ENCODE measurements at regions not wholly inside any gene's neighbourhood (a gene's known extent, or its start where the extent isn't known, plus 50 kb on each side); places are given as distances from the start of the nearest gene placed in this dataset.
"Not testable (repeated sequence)": the region's sequence is repeated elsewhere in the genome, so short reads cannot be mapped to it uniquely, and the experiment has no call there.

DNA sequence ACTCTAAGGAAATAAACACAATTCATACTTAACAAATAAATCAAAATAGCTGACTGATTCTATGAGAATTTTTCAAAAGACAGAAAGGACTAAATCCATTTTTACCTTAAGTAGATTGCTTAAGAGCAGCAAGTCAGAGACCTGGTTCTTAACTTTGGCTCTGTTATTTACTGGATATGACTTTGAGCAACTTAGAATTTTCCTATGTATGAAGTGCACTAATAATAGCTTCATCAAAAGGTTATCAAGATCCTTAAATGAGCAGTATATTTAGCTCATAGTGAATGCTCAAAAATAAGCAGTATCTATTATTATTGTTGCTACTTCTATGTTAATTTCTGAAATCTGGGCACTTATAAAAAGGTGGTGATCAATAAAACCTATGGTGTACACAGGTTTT, 95.3 kb downstream of the POSTN start:
- no peak overlapping the region for H3K4me2 ChIP-seq (ENCODE audit: low read depth, low read length)
- H3K79me2 ChIP-seq (ENCODE audit: low read length): no peaks in the 10 kb centered on the region
- H3K4me1 ChIP-seq (ENCODE audit: low read length): no peaks in the 10 kb centered on the region
- no peaks in the 10 kb centered on the region for H3K9me2 ChIP-seq (replicated peaks; ENCODE audit: insufficient read depth, low read length)
- no peak overlapping the region for H3K4me3 ChIP-seq (ENCODE audit: low read length)
- no peaks in the 10 kb centered on the region for H3F3A ChIP-seq (ENCODE audit: insufficient read depth, low read length)
- no peak for TF ChIP-seq EZH2phosphoT487 (IDR thresholded peaks at IDR 0.05; ENCODE audit: low read length)
- no peak for TF ChIP-seq CTCF (IDR thresholded peaks at IDR 0.05; ENCODE audit: low read length)
- no peak for TF ChIP-seq EZH2 (optimal IDR thresholded peaks at IDR 0.05; ENCODE audit: low read depth, low read length)
- no peaks in the 10 kb centered on the region for H3K9me3 ChIP-seq (replicated peaks; ENCODE audit: insufficient read depth, low read length)
- no peaks in the 10 kb centered on the region for H3K27me3 ChIP-seq (replicated peaks; ENCODE audit: insufficient read depth, low read length)
- no peak overlapping the region for H2AFZ ChIP-seq (ENCODE audit: low read length)
- no peak overlapping the region for H3K9ac ChIP-seq (ENCODE audit: low read length)
- H3K27ac ChIP-seq (ENCODE audit: low read length): no peak overlapping the region
- no peaks in the 10 kb centered on the region for H4K20me1 ChIP-seq (ENCODE audit: insufficient read depth, low read length)
- no peak for DNase-seq
- no peaks in the 10 kb centered on the region for H3K36me3 ChIP-seq (replicated peaks; ENCODE audit: insufficient read depth, low read length)

- H3K79me2 ChIP-seq (ENCODE audit: low read length); H3K4me1 ChIP-seq (ENCODE audit: low read length); H3K9me3 ChIP-seq (replicated peaks; ENCODE audit: insufficient read depth, low read length); H3K9ac ChIP-seq (ENCODE audit: low read length); H3F3A ChIP-seq (ENCODE audit: insufficient read depth, low read length); DNase-seq; H3K27me3 ChIP-seq (replicated peaks; ENCODE audit: insufficient read depth, low read length); H3K4me2 ChIP-seq (ENCODE audit: low read depth, low read length); H4K20me1 ChIP-seq (ENCODE audit: insufficient read depth, low read length); H3K4me3 ChIP-seq (ENCODE audit: low read length); H3K9me2 ChIP-seq (replicated peaks; ENCODE audit: insufficient read depth, low read length); H3K36me3 ChIP-seq (replicated peaks; ENCODE audit: insufficient read depth, low read length); H2AFZ ChIP-seq (ENCODE audit: low read length); H3K27ac ChIP-seq (ENCODE audit: low read length): not testable (repeated sequence)
These were observed 96.1 kb downstream of the POSTN start for GRCh38 chr13:37502303-37502993.

DNA sequence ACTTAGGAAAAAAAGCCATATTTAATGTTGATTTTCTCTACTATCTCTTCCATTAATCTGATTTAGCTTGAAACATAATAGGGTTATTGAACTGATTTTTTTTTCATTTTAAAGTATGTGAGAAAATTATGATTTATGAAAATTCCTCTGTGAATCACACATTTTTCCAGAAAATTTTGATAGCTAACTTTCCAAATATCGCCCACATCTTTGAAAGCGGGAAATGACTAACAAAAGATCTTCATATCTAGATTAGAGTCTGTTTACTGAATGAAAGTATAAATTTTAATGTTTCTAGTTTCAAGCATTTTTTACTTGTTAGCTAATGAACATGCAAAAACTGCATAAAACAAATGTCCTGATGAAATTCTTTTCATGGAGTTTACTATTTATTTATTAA, 97.4 kb downstream of the POSTN start:
- TF ChIP-seq EZH2phosphoT487 (IDR thresholded peaks at IDR 0.05; ENCODE audit: low read length) (no peak), CTCF (IDR thresholded peaks at IDR 0.05; ENCODE audit: low read length) (no peak), EZH2 (optimal IDR thresholded peaks at IDR 0.05; ENCODE audit: low read depth, low read length) (no peak)
- H3K9me3 ChIP-seq (replicated peaks; ENCODE audit: insufficient read depth, low read length): no peaks in the 10 kb centered on the region
- no peaks in the 10 kb centered on the region for H4K20me1 ChIP-seq (ENCODE audit: insufficient read depth, low read length)
- H3K27ac ChIP-seq (ENCODE audit: low read length): no peak overlapping the region
- no peak overlapping the region for H3K4me2 ChIP-seq (ENCODE audit: low read depth, low read length)
- DNase-seq: no peak
- H3K4me3 ChIP-seq (ENCODE audit: low read length): no peak overlapping the region
- H3K4me1 ChIP-seq (ENCODE audit: low read length): no peaks in the 10 kb centered on the region
- H3K9ac ChIP-seq (ENCODE audit: low read length): no peak overlapping the region
- H3K27me3 ChIP-seq (replicated peaks; ENCODE audit: insufficient read depth, low read length): no peaks in the 10 kb centered on the region
- H3F3A ChIP-seq (ENCODE audit: insufficient read depth, low read length): no peaks in the 10 kb centered on the region
- H3K9me2 ChIP-seq (replicated peaks; ENCODE audit: insufficient read depth, low read length): no peaks in the 10 kb centered on the region
- H3K79me2 ChIP-seq (ENCODE audit: low read length): no peaks in the 10 kb centered on the region
- no peak overlapping the region for H2AFZ ChIP-seq (ENCODE audit: low read length)
- H3K36me3 ChIP-seq (replicated peaks; ENCODE audit: insufficient read depth, low read length): no peaks in the 10 kb centered on the region

DNA sequence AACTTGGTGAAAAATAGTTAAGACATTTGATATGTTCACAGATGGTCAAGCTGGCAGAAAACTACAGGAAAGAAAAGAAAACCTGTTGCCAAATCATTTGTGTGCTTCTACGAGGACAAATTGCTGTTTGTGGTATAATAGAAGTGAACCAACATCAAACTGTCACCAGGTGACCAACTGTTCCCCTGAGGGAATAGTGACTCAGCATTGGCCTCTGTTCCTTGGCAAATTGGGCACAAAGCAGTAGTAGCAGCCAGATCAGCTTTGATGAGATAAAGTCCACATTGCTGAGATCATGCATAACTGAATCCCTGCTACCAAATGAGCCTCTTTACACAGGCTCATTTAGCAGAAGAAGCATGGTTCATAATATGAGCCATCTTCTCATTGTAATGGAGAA, 103.5 kb downstream of the POSTN start:
- Histone ChIP-seq H2AFZ (ENCODE audit: low read length) (no peak overlapping the region), H3K9ac (ENCODE audit: low read length) (no peak overlapping the region), H4K20me1 (ENCODE audit: insufficient read depth, low read length) (no peaks in the 10 kb centered on the region), H3K27me3 (replicated peaks; ENCODE audit: insufficient read depth, low read length) (no peaks in the 10 kb centered on the region), H3K36me3 (replicated peaks; ENCODE audit: insufficient read depth, low read length) (no peaks in the 10 kb centered on the region), H3K9me2 (replicated peaks; ENCODE audit: insufficient read depth, low read length) (no peaks in the 10 kb centered on the region), H3F3A (ENCODE audit: insufficient read depth, low read length) (no peaks in the 10 kb centered on the region), H3K4me2 (ENCODE audit: low read depth, low read length) (no peak overlapping the region), H3K9me3 (replicated peaks; ENCODE audit: insufficient read depth, low read length) (no peaks in the 10 kb centered on the region), H3K27ac (ENCODE audit: low read length) (no peak overlapping the region), H3K4me1 (ENCODE audit: low read length) (no peaks in the 10 kb centered on the region), H3K79me2 (ENCODE audit: low read length) (no peaks in the 10 kb centered on the region), H3K4me3 (ENCODE audit: low read length) (no peak overlapping the region)
- no peak for TF ChIP-seq EZH2 (optimal IDR thresholded peaks at IDR 0.05; ENCODE audit: low read depth, low read length)
- no peak for TF ChIP-seq EZH2phosphoT487 (IDR thresholded peaks at IDR 0.05; ENCODE audit: low read length)
- TF ChIP-seq CTCF (IDR thresholded peaks at IDR 0.05; ENCODE audit: low read length): no peak
- no peak for DNase-seq
